ENCODE measurements at regions not wholly inside any gene's neighbourhood (a gene's known extent, or its start where the extent isn't known, plus 50 kb on each side); places are given as distances from the start of the nearest gene placed in this dataset.

GRCh38 chr13:44232774-44233173 is 140.8 kb upstream of the SERP2 start:
- H3K36me3 ChIP-seq (ENCODE audit: control insufficient read depth, insufficient read depth, low read length) = no peaks in the 10 kb centered on the region
- H3K56ac ChIP-seq (ENCODE audit: low read length) = no peak overlapping the region
- H3K4me2 ChIP-seq (ENCODE audit: low read length) = no peak overlapping the region
- no peaks in the 10 kb centered on the region for H3K27me3 ChIP-seq (ENCODE audit: insufficient read depth, low read length, poor library complexity)
- H3K18ac ChIP-seq (ENCODE audit: low read length) = no peak overlapping the region
- H3K4me1 ChIP-seq (ENCODE audit: control insufficient read depth, low read depth, low read length) = no peaks in the 10 kb centered on the region
- H3K23ac ChIP-seq (ENCODE audit: low read length) = no peak overlapping the region
- H3K27ac ChIP-seq (ENCODE audit: low read depth, low read length) = no peak overlapping the region
- no peak overlapping the region for H4K5ac ChIP-seq (ENCODE audit: low read length)
- H3K4me3 ChIP-seq (ENCODE audit: low read length) = no peak overlapping the region
- DNase-seq = no peak
- no peak overlapping the region for H3K9ac ChIP-seq (ENCODE audit: low read length)
- no peak overlapping the region for H2BK5ac ChIP-seq (ENCODE audit: low read length)
- WGBS (ENCODE audit: extremely low coverage, insufficient coverage, low lambda C conversion rate) = no CpG with 5 or more reads among the region's 6 CpGs
- H3K79me1 ChIP-seq (ENCODE audit: low read length) = no peaks in the 10 kb centered on the region
- no peak overlapping the region for H2BK120ac ChIP-seq (ENCODE audit: low read depth, low read length)
- H2AK5ac ChIP-seq (ENCODE audit: low read length) = no peak overlapping the region
- H2BK15ac ChIP-seq (replicated peaks; ENCODE audit: low read depth) = no peak overlapping the region
- no peaks in the 10 kb centered on the region for H3K79me2 ChIP-seq (ENCODE audit: control insufficient read depth, insufficient read depth, low read length)
- H4K8ac ChIP-seq (ENCODE audit: low read depth, low read length) = no peak overlapping the region
- no peak overlapping the region for H3K4ac ChIP-seq (ENCODE audit: low read depth, low read length)

GRCh38 chr13:44234566-44234965 is 139.1 kb upstream of the SERP2 start:
- H4K8ac ChIP-seq (ENCODE audit: low read depth, low read length) = no peak overlapping the region
- no peak overlapping the region for H4K5ac ChIP-seq (ENCODE audit: low read length)
- no CpG with 5 or more reads among the region's 1 CpG for WGBS (ENCODE audit: extremely low coverage, insufficient coverage, low lambda C conversion rate)
- no peak overlapping the region for H2AK5ac ChIP-seq (ENCODE audit: low read length)
- no peaks in the 10 kb centered on the region for H3K79me2 ChIP-seq (ENCODE audit: control insufficient read depth, insufficient read depth, low read length)
- no peak overlapping the region for H3K27ac ChIP-seq (ENCODE audit: low read depth, low read length)
- no peaks in the 10 kb centered on the region for H3K36me3 ChIP-seq (ENCODE audit: control insufficient read depth, insufficient read depth, low read length)
- no peaks in the 10 kb centered on the region for H3K4me1 ChIP-seq (ENCODE audit: control insufficient read depth, low read depth, low read length)
- no peak overlapping the region for H3K4me2 ChIP-seq (ENCODE audit: low read length)
- H3K79me1 ChIP-seq (ENCODE audit: low read length) = no peaks in the 10 kb centered on the region
- no peak overlapping the region for H3K4me3 ChIP-seq (ENCODE audit: low read length)
- no peak overlapping the region for H3K9ac ChIP-seq (ENCODE audit: low read length)
- H2BK120ac ChIP-seq (ENCODE audit: low read depth, low read length) = no peak overlapping the region
- H3K23ac ChIP-seq (ENCODE audit: low read length) = no peak overlapping the region
- H3K4ac ChIP-seq (ENCODE audit: low read depth, low read length) = no peak overlapping the region
- DNase-seq = no peak
- no peak overlapping the region for H3K56ac ChIP-seq (ENCODE audit: low read length)
- no peaks in the 10 kb centered on the region for H3K27me3 ChIP-seq (ENCODE audit: insufficient read depth, low read length, poor library complexity)
- H2BK15ac ChIP-seq (replicated peaks; ENCODE audit: low read depth) = no peak overlapping the region
- no peak overlapping the region for H2BK5ac ChIP-seq (ENCODE audit: low read length)
- H3K18ac ChIP-seq (ENCODE audit: low read length) = no peak overlapping the region

GRCh38 chr13:44236370-44236769 is 137.3 kb upstream of the SERP2 start:
- no peak overlapping the region for H3K9ac ChIP-seq (ENCODE audit: low read length)
- no peak overlapping the region for H3K27ac ChIP-seq (ENCODE audit: low read depth, low read length)
- no peaks in the 10 kb centered on the region for H3K79me2 ChIP-seq (ENCODE audit: control insufficient read depth, insufficient read depth, low read length)
- no peaks in the 10 kb centered on the region for H3K36me3 ChIP-seq (ENCODE audit: control insufficient read depth, insufficient read depth, low read length)
- H4K8ac ChIP-seq (ENCODE audit: low read depth, low read length) = no peak overlapping the region
- H2BK5ac ChIP-seq (ENCODE audit: low read length) = no peak overlapping the region
- no peak overlapping the region for H3K4ac ChIP-seq (ENCODE audit: low read depth, low read length)
- no CpG with 5 or more reads among the region's 1 CpG for WGBS (ENCODE audit: extremely low coverage, insufficient coverage, low lambda C conversion rate)
- H3K4me2 ChIP-seq (ENCODE audit: low read length) = no peak overlapping the region
- no peak overlapping the region for H3K56ac ChIP-seq (ENCODE audit: low read length)
- H3K27me3 ChIP-seq (ENCODE audit: insufficient read depth, low read length, poor library complexity) = no peaks in the 10 kb centered on the region
- DNase-seq = no peak
- no peak overlapping the region for H3K4me3 ChIP-seq (ENCODE audit: low read length)
- peak overlapping the region; percentile 37 for H3K23ac ChIP-seq (ENCODE audit: low read length)
- no peak overlapping the region for H2AK5ac ChIP-seq (ENCODE audit: low read length)
- no peaks in the 10 kb centered on the region for H3K79me1 ChIP-seq (ENCODE audit: low read length)
- no peak overlapping the region for H4K5ac ChIP-seq (ENCODE audit: low read length)
- no peak overlapping the region for H2BK120ac ChIP-seq (ENCODE audit: low read depth, low read length)
- H3K18ac ChIP-seq (ENCODE audit: low read length) = no peak overlapping the region
- no peaks in the 10 kb centered on the region for H3K4me1 ChIP-seq (ENCODE audit: control insufficient read depth, low read depth, low read length)
- H2BK15ac ChIP-seq (replicated peaks; ENCODE audit: low read depth) = no peak overlapping the region

GRCh38 chr13:44236801-44237207 is 136.8 kb upstream of the SERP2 start:
- Histone ChIP-seq H3K27me3 (ENCODE audit: insufficient read depth, low read length, poor library complexity) (no peaks in the 10 kb centered on the region), H2BK5ac (ENCODE audit: low read length) (no peak overlapping the region), H3K79me1 (ENCODE audit: low read length) (no peaks in the 10 kb centered on the region), H2BK120ac (ENCODE audit: low read depth, low read length) (no peak overlapping the region), H3K56ac (ENCODE audit: low read length) (no peak overlapping the region), H4K5ac (ENCODE audit: low read length) (no peak overlapping the region), H3K27ac (ENCODE audit: low read depth, low read length) (no peak overlapping the region), H3K4me2 (ENCODE audit: low read length) (no peak overlapping the region), H3K4me1 (ENCODE audit: control insufficient read depth, low read depth, low read length) (no peaks in the 10 kb centered on the region), H3K18ac (ENCODE audit: low read length) (no peak overlapping the region), H3K23ac (ENCODE audit: low read length) (no peak overlapping the region), H2AK5ac (ENCODE audit: low read length) (no peak overlapping the region), H3K36me3 (ENCODE audit: control insufficient read depth, insufficient read depth, low read length) (no peaks in the 10 kb centered on the region), H3K4ac (ENCODE audit: low read depth, low read length) (no peak overlapping the region), H3K4me3 (ENCODE audit: low read length) (no peak overlapping the region), H4K8ac (ENCODE audit: low read depth, low read length) (no peak overlapping the region), H3K9ac (ENCODE audit: low read length) (no peak overlapping the region), H3K79me2 (ENCODE audit: control insufficient read depth, insufficient read depth, low read length) (no peaks in the 10 kb centered on the region), H2BK15ac (replicated peaks; ENCODE audit: low read depth) (no peak overlapping the region)
- no CpG with 5 or more reads among the region's 5 CpGs for WGBS (ENCODE audit: extremely low coverage, insufficient coverage, low lambda C conversion rate)
- no peak for DNase-seq

GRCh38 chr13:44237276-44237767 is 136.3 kb upstream of the SERP2 start:
- Histone ChIP-seq H3K4ac (ENCODE audit: low read depth, low read length) (no peak overlapping the region), H3K4me1 (ENCODE audit: control insufficient read depth, low read depth, low read length) (no peaks in the 10 kb centered on the region), H2BK120ac (ENCODE audit: low read depth, low read length) (no peak overlapping the region), H4K8ac (ENCODE audit: low read depth, low read length) (no peak overlapping the region), H3K27ac (ENCODE audit: low read depth, low read length) (no peak overlapping the region), H3K18ac (ENCODE audit: low read length) (no peak overlapping the region), H2AK5ac (ENCODE audit: low read length) (no peak overlapping the region), H3K27me3 (ENCODE audit: insufficient read depth, low read length, poor library complexity) (no peaks in the 10 kb centered on the region), H2BK15ac (replicated peaks; ENCODE audit: low read depth) (no peak overlapping the region), H3K9ac (ENCODE audit: low read length) (no peak overlapping the region), H3K36me3 (ENCODE audit: control insufficient read depth, insufficient read depth, low read length) (no peaks in the 10 kb centered on the region), H3K79me2 (ENCODE audit: control insufficient read depth, insufficient read depth, low read length) (no peaks in the 10 kb centered on the region), H3K4me3 (ENCODE audit: low read length) (no peak overlapping the region), H3K4me2 (ENCODE audit: low read length) (no peak overlapping the region), H3K79me1 (ENCODE audit: low read length) (no peaks in the 10 kb centered on the region), H3K56ac (ENCODE audit: low read length) (no peak overlapping the region), H3K23ac (ENCODE audit: low read length) (no peak overlapping the region), H2BK5ac (ENCODE audit: low read length) (no peak overlapping the region), H4K5ac (ENCODE audit: low read length) (no peak overlapping the region)
- WGBS (ENCODE audit: extremely low coverage, insufficient coverage, low lambda C conversion rate) = no CpG with 5 or more reads among the region's 4 CpGs
- no peak for DNase-seq

GRCh38 chr13:44237881-44238421 is 135.7 kb upstream of the SERP2 start:
- no peak overlapping the region for H3K4me2 ChIP-seq (ENCODE audit: low read length)
- H4K8ac ChIP-seq (ENCODE audit: low read depth, low read length) = no peak overlapping the region
- H2BK5ac ChIP-seq (ENCODE audit: low read length) = no peak overlapping the region
- no peak overlapping the region for H2BK15ac ChIP-seq (replicated peaks; ENCODE audit: low read depth)
- no peak overlapping the region for H2BK120ac ChIP-seq (ENCODE audit: low read depth, low read length)
- H3K27ac ChIP-seq (ENCODE audit: low read depth, low read length) = no peak overlapping the region
- H3K9ac ChIP-seq (ENCODE audit: low read length) = no peak overlapping the region
- no peak overlapping the region for H3K23ac ChIP-seq (ENCODE audit: low read length)
- H3K79me1 ChIP-seq (ENCODE audit: low read length) = no peaks in the 10 kb centered on the region
- no peak overlapping the region for H2AK5ac ChIP-seq (ENCODE audit: low read length)
- no peak overlapping the region for H3K4ac ChIP-seq (ENCODE audit: low read depth, low read length)
- no peak for DNase-seq
- H3K56ac ChIP-seq (ENCODE audit: low read length) = no peak overlapping the region
- H3K79me2 ChIP-seq (ENCODE audit: control insufficient read depth, insufficient read depth, low read length) = no peaks in the 10 kb centered on the region
- no peak overlapping the region for H4K5ac ChIP-seq (ENCODE audit: low read length)
- H3K4me3 ChIP-seq (ENCODE audit: low read length) = no peak overlapping the region
- no CpG with 5 or more reads among the region's 4 CpGs for WGBS (ENCODE audit: extremely low coverage, insufficient coverage, low lambda C conversion rate)
- no peak overlapping the region for H3K18ac ChIP-seq (ENCODE audit: low read length)
- no peaks in the 10 kb centered on the region for H3K36me3 ChIP-seq (ENCODE audit: control insufficient read depth, insufficient read depth, low read length)
- no peaks in the 10 kb centered on the region for H3K27me3 ChIP-seq (ENCODE audit: insufficient read depth, low read length, poor library complexity)
- no peaks in the 10 kb centered on the region for H3K4me1 ChIP-seq (ENCODE audit: control insufficient read depth, low read depth, low read length)
